ENCODE measurements at regions not wholly inside any gene's neighbourhood (a gene's known extent, or its start where the extent isn't known, plus 50 kb on each side); places are given as distances from the start of the nearest gene placed in this dataset.

GRCh38 chr10:91062091-91062490 lies 141.2 kb upstream of the ANKRD1 start:
- no peak overlapping the region for H3K27ac ChIP-seq (ENCODE audit: low read depth in 2 of 2, low read length in 2 of 2)
- H3K27me3 ChIP-seq (ENCODE audit: control insufficient read depth, insufficient read depth, low read length) = no peaks in the 10 kb centered on the region
- no peak for FAIRE-seq
- TF ChIP-seq CTCF (IDR thresholded peaks at IDR 0.05; ENCODE audit: borderline replicate concordance, extremely low read depth, insufficient read depth) = no peak
- no peaks in the 10 kb centered on the region for H3K4me1 ChIP-seq (ENCODE audit: control insufficient read depth in 2 of 3, insufficient read depth in 2 of 3, low read depth in 1 of 3, low read length in 3 of 3)
- H3K4me3 ChIP-seq (ENCODE audit: low read length in 3 of 3) = no peak overlapping the region
- intact Hi-C loops (cut with DNase I) = no loop called here
- no peaks in the 10 kb centered on the region for H3K36me3 ChIP-seq (ENCODE audit: control insufficient read depth in 2 of 3, insufficient read depth in 3 of 3, low read length in 3 of 3)
- no peaks in the 10 kb centered on the region for H3K9me3 ChIP-seq (ENCODE audit: control insufficient read depth in 2 of 3, insufficient read depth in 1 of 3, low read length in 3 of 3)
- peak in 1 of 5 donors; percentile 60 for DNase-seq
- H3K9ac ChIP-seq (ENCODE audit: low read length in 3 of 3) = no peak overlapping the region

GRCh38 chr10:91071786-91072185 lies 148.7 kb upstream of the PCGF5 start:
- no peak overlapping the region for H3K9ac ChIP-seq (ENCODE audit: low read length in 3 of 3)
- H3K36me3 ChIP-seq (ENCODE audit: control insufficient read depth in 2 of 3, insufficient read depth in 3 of 3, low read length in 3 of 3) = no peaks in the 10 kb centered on the region
- TF ChIP-seq CTCF (IDR thresholded peaks at IDR 0.05; ENCODE audit: borderline replicate concordance, extremely low read depth, insufficient read depth) = no peak
- no peaks in the 10 kb centered on the region for H3K27me3 ChIP-seq (ENCODE audit: control insufficient read depth, insufficient read depth, low read length)
- no peak overlapping the region for H3K27ac ChIP-seq (ENCODE audit: low read depth in 2 of 2, low read length in 2 of 2)
- H3K4me1 ChIP-seq (ENCODE audit: control insufficient read depth in 2 of 3, insufficient read depth in 2 of 3, low read depth in 1 of 3, low read length in 3 of 3) = no peaks in the 10 kb centered on the region
- no peak for DNase-seq
- H3K4me3 ChIP-seq (ENCODE audit: low read length in 3 of 3) = no peak overlapping the region
- H3K9me3 ChIP-seq (ENCODE audit: control insufficient read depth in 2 of 3, insufficient read depth in 1 of 3, low read length in 3 of 3) = no peaks in the 10 kb centered on the region
- no peak for FAIRE-seq
- intact Hi-C loops (cut with DNase I) = no loop called here

GRCh38 chr10:91073286-91073979 lies 147.0 kb upstream of the PCGF5 start:
- FAIRE-seq (no peak), DNase-seq (no peak)
- Histone ChIP-seq H3K27ac (ENCODE audit: low read depth in 2 of 2, low read length in 2 of 2) (no peak overlapping the region), H3K36me3 (ENCODE audit: control insufficient read depth in 2 of 3, insufficient read depth in 3 of 3, low read length in 3 of 3) (no peaks in the 10 kb centered on the region), H3K4me1 (ENCODE audit: control insufficient read depth in 2 of 3, insufficient read depth in 2 of 3, low read depth in 1 of 3, low read length in 3 of 3) (peaks cover 0 to 3% (median 0%) of the 10 kb centered on the region in 3 donors), H3K9me3 (ENCODE audit: control insufficient read depth in 2 of 3, insufficient read depth in 1 of 3, low read length in 3 of 3) (no peaks in the 10 kb centered on the region), H3K9ac (ENCODE audit: low read length in 3 of 3) (no peak overlapping the region), H3K27me3 (ENCODE audit: control insufficient read depth, insufficient read depth, low read length) (no peaks in the 10 kb centered on the region), H3K4me3 (ENCODE audit: low read length in 3 of 3) (no peak overlapping the region)
- no peak for TF ChIP-seq CTCF (IDR thresholded peaks at IDR 0.05; ENCODE audit: borderline replicate concordance, extremely low read depth, insufficient read depth)
- intact Hi-C loops (cut with DNase I) = no loop called here

Data from kidney (tissue), 13 donors.